Amygdala (tissue), 56 donors: ENCODE measurements at regions not wholly inside any gene's neighbourhood (a gene's known extent, or its start where the extent isn't known, plus 50 kb on each side); places are given as distances from the start of the nearest gene placed in this dataset.

ENCODE experiments used
- DNase-seq, 56 donors: peaks; one replicate each; lab custom pipeline; 2025; lab: John Stamatoyannopoulos, UW

DNA sequence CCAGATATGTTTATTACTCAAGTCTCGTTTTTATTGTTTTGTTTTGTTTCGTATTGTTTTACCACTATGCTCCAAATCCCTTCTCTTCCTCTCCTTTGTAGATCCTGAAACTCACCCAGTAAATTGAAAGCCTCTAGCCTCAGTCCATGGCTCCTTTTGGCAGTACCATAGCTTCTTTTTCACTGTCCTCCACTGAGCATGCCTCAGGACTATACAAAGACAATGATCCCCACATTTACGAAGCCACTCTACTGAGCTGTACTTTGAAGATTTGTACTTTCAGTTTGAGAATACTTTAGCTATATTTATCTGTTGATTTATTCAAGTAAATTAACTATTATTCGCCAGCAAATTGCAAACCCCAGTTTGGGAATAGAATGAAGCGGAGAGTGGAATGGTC, 159.1 kb upstream of the SLITRK3 start:
- DNase-seq: no peak

DNA sequence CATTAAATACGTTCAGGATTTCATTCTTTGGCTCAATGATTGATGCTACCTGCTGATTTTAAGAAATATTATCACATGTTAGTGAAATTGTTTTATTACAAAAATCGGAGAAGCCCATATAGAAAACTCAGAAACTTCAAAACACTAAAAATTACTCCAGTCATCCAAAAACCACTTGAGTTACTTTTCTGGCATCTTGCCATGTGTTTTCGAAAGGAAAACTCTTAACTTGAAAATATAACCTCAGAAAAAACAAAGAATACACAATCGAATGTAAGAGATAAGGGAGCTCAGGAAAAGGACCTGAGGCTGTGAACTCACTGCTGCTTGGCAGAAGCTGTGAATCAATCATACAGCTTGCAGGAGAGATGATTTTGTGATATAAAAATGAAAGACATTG, 151.3 kb upstream of the SLITRK3 start:
- no peak for DNase-seq

DNA sequence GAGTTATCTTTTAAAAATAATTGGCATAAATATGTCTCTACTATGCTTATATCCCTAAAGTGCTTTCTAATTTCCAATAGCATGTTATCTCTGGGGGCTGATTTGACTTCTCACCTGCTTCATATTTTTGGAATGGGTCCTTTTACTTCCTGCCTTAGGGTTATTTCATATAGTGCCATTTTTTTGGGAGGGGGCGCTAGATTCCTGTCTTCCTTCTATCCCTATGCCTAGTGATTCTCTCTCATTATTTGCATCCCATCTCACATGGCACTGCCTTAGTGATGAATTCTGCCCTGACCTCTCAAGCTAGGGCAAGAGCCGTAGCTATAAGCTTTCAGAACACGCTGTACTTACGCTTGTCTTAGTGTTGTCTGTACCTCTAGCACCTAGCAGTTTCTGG, 150.3 kb upstream of the SLITRK3 start:
- DNase-seq: no peak

DNA sequence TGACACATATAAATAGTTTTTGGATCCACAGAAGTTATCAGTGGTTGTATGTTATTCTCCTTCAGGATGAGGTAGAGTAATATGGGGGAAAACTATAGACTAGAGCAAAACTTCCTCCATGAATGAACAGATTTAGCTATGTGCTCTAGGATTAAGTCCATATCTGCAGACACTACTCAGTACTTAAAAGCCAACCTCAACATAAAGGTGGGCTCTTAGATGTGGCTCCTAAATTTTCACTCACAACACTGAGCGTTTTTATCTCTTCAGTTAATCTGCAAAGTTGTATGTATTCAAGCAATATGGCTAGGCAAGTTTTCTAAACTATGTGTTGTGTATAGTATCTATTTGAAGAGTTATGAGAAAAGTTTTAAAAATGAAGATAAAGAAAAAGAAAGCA, 147.0 kb upstream of the SLITRK3 start:
- no peak for DNase-seq

DNA sequence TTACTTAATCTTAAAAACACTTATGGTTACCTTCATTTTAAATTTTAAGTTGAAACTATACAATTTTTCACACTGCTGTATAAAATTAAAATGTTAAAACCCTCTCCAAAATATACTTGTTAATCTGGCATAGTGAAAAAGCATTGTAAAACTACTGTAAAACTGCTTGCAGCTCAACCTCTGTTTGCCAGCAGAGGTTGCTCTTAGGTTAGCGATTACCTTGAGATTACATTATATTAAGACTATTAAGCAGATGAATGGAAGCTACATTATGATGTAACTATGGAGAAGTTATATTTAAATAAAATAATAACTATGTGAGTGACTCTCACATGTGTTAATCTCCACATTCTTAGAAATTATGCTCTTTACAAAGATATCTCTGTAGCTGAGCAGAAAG, 143.6 kb upstream of the SLITRK3 start:
- DNase-seq: no peak

DNA sequence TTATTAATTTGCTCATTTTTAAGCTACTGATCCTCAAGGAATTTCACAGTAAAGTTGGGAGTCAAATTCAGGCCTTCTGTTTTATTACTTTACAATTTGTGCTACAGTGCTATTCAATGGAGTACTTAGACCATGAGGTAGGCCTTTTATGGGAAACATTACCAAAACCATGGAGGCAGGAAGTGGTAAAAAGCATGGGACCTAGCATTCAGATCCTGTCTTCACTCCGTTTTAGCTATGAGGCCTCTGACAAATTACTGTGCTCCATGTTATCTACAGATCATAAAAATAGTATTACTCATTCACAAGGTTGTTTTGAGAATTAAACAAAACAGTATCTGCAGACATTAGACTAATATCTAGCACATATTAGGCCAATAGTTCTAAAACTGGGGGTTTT, 140.6 kb upstream of the SLITRK3 start:
- no peak for DNase-seq
